PC-9 (cell line): ENCODE measurements at regions not wholly inside any gene's neighbourhood (a gene's known extent, or its start where the extent isn't known, plus 50 kb on each side); places are given as distances from the start of the nearest gene placed in this dataset.

Source experiments
- BruUV-seq: library from RNA; stranded (reverse); fragments of 400-500 nt; replicated peaks from 2 replicates; lab custom pipeline; 2021; lab: Mats Ljungman, UMichigan
- CTCF ChIA-PET: fragments of 300-600 bp; sonication (Branson Sonifier 250); formaldehyde crosslinking; loops from one replicate; lab custom pipeline; 2022; ENCODE audit warnings: antibody characterized with exemption; lab: Charles Lee
- POLR2A ChIA-PET: fragments of 300-600 bp; sonication (Branson Sonifier 250); formaldehyde crosslinking; loops from one replicate; lab custom pipeline; 2022; ENCODE audit warnings: antibody characterized with exemption; ENCODE audit not compliant: unreplicated experiment; lab: Charles Lee
- DNase-seq, 2 experiments: peaks; one replicate each; pipeline versions ENCODE4 v3.0.0 to v3.0.0-alpha.2; 2015 to 2022; ENCODE audit warnings: mixed read lengths in 1 of 2
- H2AFZ ChIP-seq: fragments of 200-600 bp; sonication (generic); 2 replicates; pipeline ENCODE4 v1.8.1; 2017; ENCODE audit warnings: antibody characterized with exemption
- H3F3A ChIP-seq: fragments of 200-600 bp; sonication (generic); 2 replicates; pipeline ENCODE4 v1.8.1; 2017; ENCODE audit warnings: antibody characterized with exemption, mild to moderate bottlenecking, low read depth; ENCODE audit not compliant: insufficient read depth
- H3K27ac ChIP-seq: fragments of 200-600 bp; sonication (generic); 2 replicates; pipeline ENCODE4 v1.6.1; 2016; ENCODE audit warnings: mixed run types
- H3K27me3 ChIP-seq: fragments of 200-600 bp; sonication (generic); 2 replicates; pipeline ENCODE4 v1.6.1; 2016; ENCODE audit warnings: low read depth, mixed run types; ENCODE audit not compliant: insufficient read depth
- H3K36me3 ChIP-seq: fragments of 200-600 bp; sonication (generic); 2 replicates; pipeline ENCODE4 v1.6.1; 2016; ENCODE audit warnings: low read depth, mixed run types
- H3K4me1 ChIP-seq: fragments of 200-600 bp; sonication (generic); replicated peaks from 2 replicates; pipeline ENCODE4 v1.6.1; 2016; ENCODE audit warnings: mixed run types; ENCODE audit not compliant: insufficient read depth
- H3K4me2 ChIP-seq: fragments of 200-600 bp; sonication (generic); 2 replicates; pipeline ENCODE4 v1.6.1; 2017; ENCODE audit warnings: mixed run types
- H3K4me3 ChIP-seq: fragments of 200-600 bp; sonication (generic); 2 replicates; pipeline ENCODE4 v1.6.1; 2016; ENCODE audit warnings: mixed run types
- H3K79me2 ChIP-seq: fragments of 200-600 bp; sonication (generic); 2 replicates; pipeline ENCODE4 v1.6.1; 2017; ENCODE audit warnings: low read depth, mixed run types
- H3K9me2 ChIP-seq: fragments of 200-600 bp; sonication (generic); 2 replicates; pipeline ENCODE4 v1.8.1; 2017; ENCODE audit warnings: mild to moderate bottlenecking; ENCODE audit not compliant: insufficient read depth
- H3K9me3 ChIP-seq: fragments of 200-600 bp; sonication (generic); 2 replicates; pipeline ENCODE4 v1.8.1; 2016; ENCODE audit warnings: low read depth; ENCODE audit not compliant: insufficient read depth
- H4K20me1 ChIP-seq: fragments of 200-600 bp; sonication (generic); 2 replicates; pipeline ENCODE4 v1.8.1; 2017; ENCODE audit not compliant: insufficient read depth
- CTCF ChIP-seq: fragments of 200-600 bp; sonication (generic); conservative IDR thresholded peaks from 2 replicates; pipeline ENCODE4 v1.6.1; 2017; ENCODE audit warnings: mixed run types, antibody characterized with exemption, mild to moderate bottlenecking, moderate library complexity
- EZH2 ChIP-seq: fragments of 200-600 bp; sonication (generic); IDR thresholded peaks from 2 replicates; pipeline ENCODE4 v1.8.0; 2017; ENCODE audit warnings: antibody characterized with exemption, low read depth
- intact Hi-C: fragments of 100-400 bp; cut with micrococcal nuclease; formaldehyde crosslinking; loops from one replicate; pipeline ENCODE4 v1.10.0; 2022; ENCODE audit not compliant: unreplicated experiment

- Histone ChIP-seq H2AFZ (no peak overlapping the region), H3K9me3 (no peaks in the 10 kb centered on the region; the same call in 1 of the 2 replicates), H3K4me2 (no peak overlapping the region), H4K20me1 (no peaks in the 10 kb centered on the region), H3F3A (no peaks in the 10 kb centered on the region), H3K9me2 (peaks cover 5% of the 10 kb centered on the region; the same call in 1 of the 2 replicates), H3K27me3 (no peaks in the 10 kb centered on the region), H3K4me1 (no peaks in the 10 kb centered on the region), H3K27ac (no peak overlapping the region), H3K36me3 (no peaks in the 10 kb centered on the region), H3K79me2 (no peaks in the 10 kb centered on the region), H3K4me3 (no peak overlapping the region)
- ChIA-PET POLR2A (no interaction called here), CTCF (no interaction called here)
- intact Hi-C loops, result no loop called here
- no TSS peak for BruUV-seq
- no peak for DNase-seq
- TF ChIP-seq EZH2 (no peak), CTCF (no peak)
Measured at GRCh38 chr3:94937980-94938379, 875.1 kb downstream of the NSUN3 start.

- H3K4me2 ChIP-seq, result no peak overlapping the region
- no peak overlapping the region for H3K4me3 ChIP-seq
- H3F3A ChIP-seq, result no peaks in the 10 kb centered on the region
- BruUV-seq, result no TSS peak
- TF ChIP-seq CTCF (no peak), EZH2 (no peak)
- H3K36me3 ChIP-seq, result no peaks in the 10 kb centered on the region
- peaks cover 2% of the 10 kb centered on the region; the same call in 1 of the 2 replicates for H3K9me2 ChIP-seq
- H3K27me3 ChIP-seq, result no peaks in the 10 kb centered on the region
- no peak for DNase-seq
- intact Hi-C loops, result no loop called here
- ChIA-PET CTCF (no interaction called here), POLR2A (no interaction called here)
- no peaks in the 10 kb centered on the region; the same call in 1 of the 2 replicates for H3K9me3 ChIP-seq
- H3K27ac ChIP-seq, result no peak overlapping the region
- H3K79me2 ChIP-seq, result no peaks in the 10 kb centered on the region
- H3K4me1 ChIP-seq, result no peaks in the 10 kb centered on the region
- no peak overlapping the region for H2AFZ ChIP-seq
- H4K20me1 ChIP-seq, result no peaks in the 10 kb centered on the region
Measured at GRCh38 chr3:94946683-94947082, 883.8 kb downstream of the NSUN3 start.

GRCh38 chr3:94961423-94962100, 898.7 kb downstream of the NSUN3 start:
- Histone ChIP-seq H3K9me2 (no peaks in the 10 kb centered on the region), H3K79me2 (no peaks in the 10 kb centered on the region), H4K20me1 (no peaks in the 10 kb centered on the region), H2AFZ (no peak overlapping the region), H3K27ac (no peak overlapping the region), H3K4me3 (no peak overlapping the region), H3K27me3 (no peaks in the 10 kb centered on the region), H3K4me2 (no peak overlapping the region), H3K36me3 (no peaks in the 10 kb centered on the region), H3K9me3 (no peaks in the 10 kb centered on the region), H3K4me1 (no peaks in the 10 kb centered on the region), H3F3A (no peaks in the 10 kb centered on the region)
- TF ChIP-seq CTCF (no peak), EZH2 (no peak)
- CTCF ChIA-PET, result no interaction called here
- POLR2A ChIA-PET, result no interaction called here
- intact Hi-C loops, result no loop called here
- no TSS peak for BruUV-seq
- DNase-seq, result no peak
